ENCODE measurements at regions not wholly inside any gene's neighbourhood (a gene's known extent, or its start where the extent isn't known, plus 50 kb on each side); places are given as distances from the start of the nearest gene placed in this dataset.
A peak's percentile ranks its signal among the peaks of the same experiment; 100 is the strongest.

DNA sequence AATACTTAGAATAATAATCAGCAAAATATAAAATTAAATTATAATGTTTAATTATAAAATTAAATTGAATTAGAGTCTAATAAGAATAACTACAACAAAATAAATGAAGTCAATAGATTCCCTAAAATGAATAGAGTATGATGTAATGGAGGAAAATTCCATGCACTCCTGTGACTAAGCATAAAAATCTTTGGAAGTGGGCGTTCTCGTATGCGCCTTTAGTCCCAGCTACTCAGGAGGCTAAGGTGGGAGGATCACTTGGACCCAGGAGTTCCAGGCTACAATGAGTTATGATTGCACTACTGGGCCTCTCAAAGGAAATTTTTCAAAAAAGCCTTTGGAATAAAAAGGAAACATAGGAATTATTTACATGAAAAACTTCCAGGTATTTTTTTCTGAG lies 955.4 kb upstream of the POU3F3 start:
- Histone ChIP-seq H3K9ac (ENCODE audit: insufficient read depth, low read depth, low read length) (no peak overlapping the region), H3K9me3 (ENCODE audit: low read length) (no peaks in the 10 kb centered on the region), H3K4me3 (replicated peaks in 1 of 3; ENCODE audit: insufficient read depth in 1 of 3, low read depth in 2 of 3, low read length in 3 of 3) (no peak overlapping the region), H3K79me2 (ENCODE audit: insufficient read depth, low read length) (no peaks in the 10 kb centered on the region), H3K4me1 (ENCODE audit: insufficient read depth, low read length) (no peaks in the 10 kb centered on the region), H2AFZ (ENCODE audit: low read length) (no peak overlapping the region), H3K36me3 (replicated peaks in 1 of 2; ENCODE audit: control insufficient read depth in 1 of 2, insufficient read depth in 2 of 2, low read length in 2 of 2) (no peaks in the 10 kb centered on the region), H3K4me2 (ENCODE audit: low read depth, low read length) (no peak overlapping the region), H3K27ac (ENCODE audit: extremely low read length, insufficient read depth, low read length) (no peak overlapping the region), H3K27me3 (ENCODE audit: control insufficient read depth in 1 of 2, insufficient read depth in 2 of 2, low read length in 2 of 2) (peaks cover 0 to 1% of the 10 kb centered on the region in 2 experiments; a peak in 1 of 5 replicates), H4K20me1 (ENCODE audit: insufficient read depth, low read length) (no peaks in the 10 kb centered on the region)
- DNase-seq (ENCODE audit: low spot score) (no peak), ATAC-seq (no peak), FAIRE-seq (no peak)
- in situ Hi-C loops (cut with HindIII; ENCODE audit: extremely low pct_ligation_motif_present, low pct_unique_long_range_greater_than_20kb), result no loop called here
- no TSS peak for BruUV-seq (replicated peaks)
- CTCF ChIA-PET (ENCODE audit: low intra/inter-chr PET ratio, low total read pairs), result no interaction called here
- POLR2A ChIA-PET, result no interaction called here
- TF ChIP-seq ZFX (CRISPR knock-in tag; IDR thresholded peaks at IDR 0.05; ENCODE audit: low read depth) (no peak), ATF7 (IDR thresholded peaks at IDR 0.05) (0 out of 2 replicates have a peak, but pooled peaks have one; percentile 28), ATF7 (CRISPR knock-in tag; IDR thresholded peaks at IDR 0.05) (no peak)
- 21% methylated on average over 3 of the region's 3 CpGs for WGBS (ENCODE audit: low lambda C conversion rate)
- intact Hi-C loops (cut with micrococcal nuclease; ENCODE audit: unreplicated experiment), result no loop called here

DNA sequence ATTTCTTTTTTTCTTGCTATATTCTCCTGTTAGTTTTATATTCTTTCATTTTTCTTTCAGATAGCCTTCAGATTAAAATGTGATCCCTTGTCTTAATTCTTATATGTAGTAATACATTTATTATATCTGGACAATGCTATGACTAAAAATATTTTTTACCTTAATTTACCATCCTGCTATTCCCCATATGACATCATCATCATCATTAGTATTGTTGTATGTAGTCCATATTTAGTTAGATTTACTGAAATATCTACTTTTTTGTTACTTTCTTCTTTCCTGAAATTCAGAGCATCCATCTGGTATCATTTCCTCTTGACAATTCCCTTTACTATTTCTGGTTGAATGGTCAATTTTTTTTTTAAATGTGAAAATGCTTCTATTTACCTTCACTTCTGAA lies 951.6 kb upstream of the POU3F3 start:
- intact Hi-C loops (cut with micrococcal nuclease; ENCODE audit: unreplicated experiment), result no loop called here

More for the DNA sequence above, 951.6 kb upstream of the POU3F3 start:
- no peak for ATAC-seq
- H3K79me2 ChIP-seq (ENCODE audit: insufficient read depth, low read length), result no peaks in the 10 kb centered on the region
- H3K4me2 ChIP-seq (ENCODE audit: low read depth, low read length), result no peak overlapping the region
- CTCF ChIA-PET (ENCODE audit: low intra/inter-chr PET ratio, low total read pairs), result no interaction called here
- H3K27ac ChIP-seq (ENCODE audit: extremely low read length, insufficient read depth, low read length), result no peak overlapping the region
- no TSS peak for BruUV-seq (replicated peaks)
- H3K9ac ChIP-seq (ENCODE audit: insufficient read depth, low read depth, low read length), result no peak overlapping the region
- no peaks in the 10 kb centered on the region for H4K20me1 ChIP-seq (ENCODE audit: insufficient read depth, low read length)
- H3K9me3 ChIP-seq (ENCODE audit: low read length), result peaks cover 6% of the 10 kb centered on the region; the same call in 1 of the 2 replicates
- no peak for DNase-seq (ENCODE audit: low spot score)
- no peaks in the 10 kb centered on the region for H3K36me3 ChIP-seq (replicated peaks in 1 of 2; ENCODE audit: control insufficient read depth in 1 of 2, insufficient read depth in 2 of 2, low read length in 2 of 2)
- H2AFZ ChIP-seq (ENCODE audit: low read length), result no peak overlapping the region
- POLR2A ChIA-PET, result no interaction called here
- in situ Hi-C loops (cut with HindIII; ENCODE audit: extremely low pct_ligation_motif_present, low pct_unique_long_range_greater_than_20kb), result no loop called here
- no peaks in the 10 kb centered on the region for H3K4me1 ChIP-seq (ENCODE audit: insufficient read depth, low read length)
- H3K27me3 ChIP-seq (ENCODE audit: control insufficient read depth in 1 of 2, insufficient read depth in 2 of 2, low read length in 2 of 2), result no peaks in the 10 kb centered on the region
- FAIRE-seq, result no peak
- TF ChIP-seq ZNF350 (CRISPR knock-in tag; IDR thresholded peaks at IDR 0.05; ENCODE audit: borderline replicate concordance, low read depth) (no peak), ZBTB7B (CRISPR knock-in tag; IDR thresholded peaks at IDR 0.05) (no peak), HOMEZ (CRISPR knock-in tag; IDR thresholded peaks at IDR 0.05; ENCODE audit: low read depth) (no peak), ZNF501 (CRISPR knock-in tag; IDR thresholded peaks at IDR 0.05) (no peak), ZNF709 (CRISPR knock-in tag; IDR thresholded peaks at IDR 0.05) (no peak), CREB1 (IDR thresholded peaks at IDR 0.05) (peak; percentile 57), CREB1 (CRISPR knock-in tag; IDR thresholded peaks at IDR 0.05) (no peak), SYNCRIP (IDR thresholded peaks at IDR 0.05; ENCODE audit: insufficient read depth, low read depth, low read length) (no peak), ATF7 (IDR thresholded peaks at IDR 0.05) (peak; percentile 70), ATF7 (CRISPR knock-in tag; IDR thresholded peaks at IDR 0.05) (no peak), ZNF441 (CRISPR knock-in tag; IDR thresholded peaks at IDR 0.05; ENCODE audit: borderline replicate concordance) (no peak), PRMT3 (CRISPR knock-in tag; IDR thresholded peaks at IDR 0.05; ENCODE audit: borderline replicate concordance, low read depth) (no peak), ZNF780A (CRISPR knock-in tag; IDR thresholded peaks at IDR 0.05) (no peak), NPAS2 (CRISPR knock-in tag; IDR thresholded peaks at IDR 0.05; ENCODE audit: borderline replicate concordance) (no peak), KLF11 (CRISPR knock-in tag; IDR thresholded peaks at IDR 0.05) (no peak), SIX4 (CRISPR knock-in tag; IDR thresholded peaks at IDR 0.05) (no peak), ZNF552 (CRISPR knock-in tag; IDR thresholded peaks at IDR 0.05; ENCODE audit: borderline replicate concordance) (no peak)
- TF ChIP-seq, protein P1, sequence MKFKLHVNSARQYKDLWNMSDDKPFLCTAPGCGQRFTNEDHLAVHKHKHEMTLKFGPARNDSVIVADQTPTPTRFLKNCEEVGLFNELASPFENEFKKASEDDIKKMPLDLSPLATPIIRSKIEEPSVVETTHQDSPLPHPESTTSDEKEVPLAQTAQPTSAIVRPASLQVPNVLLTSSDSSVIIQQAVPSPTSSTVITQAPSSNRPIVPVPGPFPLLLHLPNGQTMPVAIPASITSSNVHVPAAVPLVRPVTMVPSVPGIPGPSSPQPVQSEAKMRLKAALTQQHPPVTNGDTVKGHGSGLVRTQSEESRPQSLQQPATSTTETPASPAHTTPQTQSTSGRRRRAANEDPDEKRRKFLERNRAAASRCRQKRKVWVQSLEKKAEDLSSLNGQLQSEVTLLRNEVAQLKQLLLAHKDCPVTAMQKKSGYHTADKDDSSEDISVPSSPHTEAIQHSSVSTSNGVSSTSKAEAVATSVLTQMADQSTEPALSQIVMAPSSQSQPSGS (CRISPR knock-in tag; IDR thresholded peaks at IDR 0.05), result no peak
- H3K4me3 ChIP-seq (replicated peaks in 1 of 3; ENCODE audit: insufficient read depth in 1 of 3, low read depth in 2 of 3, low read length in 3 of 3), result no peak overlapping the region

Data from HepG2 (cell line).